BJ (cell line): ENCODE measurements at regions not wholly inside any gene's neighbourhood (a gene's known extent, or its start where the extent isn't known, plus 50 kb on each side); places are given as distances from the start of the nearest gene placed in this dataset.
"Not testable (repeated sequence)": the region's sequence is repeated elsewhere in the genome, so short reads cannot be mapped to it uniquely, and the experiment has no call there.

ENCODE experiments used
- CTCF ChIA-PET: fragments of 350-600 bp; formaldehyde crosslinking; extraction: SDS; loops from one replicate; lab custom pipeline; 2021; ENCODE audit warnings: antibody characterized with exemption, inconsistent platforms; lab: Yijun Ruan, JAX
- POLR2A ChIA-PET: fragments of 300-600 bp; sonication (Branson Sonifier 250); formaldehyde crosslinking; extraction: SDS; loops from one replicate; lab custom pipeline; 2021; ENCODE audit warnings: antibody characterized with exemption; lab: Charles Lee
- DNase-seq: peaks from one replicate; pipeline ENCODE4 v3.0.0-alpha.2; 2011; ENCODE audit warnings: low read depth
- H3K27me3 ChIP-seq: 2 replicates; pipeline ENCODE4 v1.6.0; 2011; ENCODE audit warnings: low read length; ENCODE audit not compliant: control insufficient read depth, insufficient read depth
- H3K36me3 ChIP-seq: 2 replicates; pipeline ENCODE4 v1.5.1; 2011; ENCODE audit warnings: low read length; ENCODE audit not compliant: control insufficient read depth, insufficient read depth
- H3K4me3 ChIP-seq: 2 replicates; pipeline ENCODE4 v1.5.1; 2011; ENCODE audit warnings: low read depth, mild to moderate bottlenecking, control low read depth, low read length
- TF ChIP-seq, protein P1 (sequence below): IDR thresholded peaks from 2 replicates; pipeline ENCODE4 v1.5.1; 2011; ENCODE audit warnings: low read depth, mild to moderate bottlenecking, control low read depth, inconsistent platforms, low read length, moderate library complexity; ENCODE audit not compliant: insufficient read depth

DNA sequence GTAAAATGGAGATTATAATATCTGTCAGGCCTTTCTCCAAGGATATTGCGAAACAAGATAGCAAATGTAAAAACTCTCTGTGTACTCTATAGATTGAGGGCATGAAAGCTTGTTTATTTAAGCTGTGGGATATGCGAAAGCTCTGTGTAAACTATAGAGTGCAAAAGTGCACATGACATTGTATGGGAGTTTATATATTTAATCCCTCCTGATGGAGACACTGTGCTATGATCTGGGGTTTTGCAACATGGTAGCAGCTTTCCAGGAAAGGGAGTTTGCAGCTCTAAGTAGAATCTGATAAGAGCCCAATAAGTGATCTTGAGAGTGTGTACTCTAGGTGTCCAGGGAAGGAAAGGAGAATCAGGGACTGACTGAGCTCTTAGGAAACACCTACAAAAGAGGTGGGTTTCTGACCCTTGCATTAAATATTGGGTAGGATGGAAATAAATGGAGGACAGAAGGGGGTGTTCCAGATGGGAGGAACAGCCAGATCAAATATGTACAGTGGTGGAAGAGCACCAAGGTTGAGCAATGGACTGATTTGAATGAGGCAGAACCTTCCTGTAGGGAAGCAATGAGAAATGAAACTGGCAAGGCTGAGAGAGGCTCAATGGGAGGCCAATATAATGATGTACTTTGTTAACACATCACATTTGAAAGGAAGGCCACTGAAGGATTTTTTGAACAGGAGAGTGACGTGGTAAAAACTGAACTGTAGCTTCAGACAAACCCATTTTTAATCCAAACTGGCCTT, 450.1 kb downstream of the GJA1 start:
- TF ChIP-seq, protein P1, sequence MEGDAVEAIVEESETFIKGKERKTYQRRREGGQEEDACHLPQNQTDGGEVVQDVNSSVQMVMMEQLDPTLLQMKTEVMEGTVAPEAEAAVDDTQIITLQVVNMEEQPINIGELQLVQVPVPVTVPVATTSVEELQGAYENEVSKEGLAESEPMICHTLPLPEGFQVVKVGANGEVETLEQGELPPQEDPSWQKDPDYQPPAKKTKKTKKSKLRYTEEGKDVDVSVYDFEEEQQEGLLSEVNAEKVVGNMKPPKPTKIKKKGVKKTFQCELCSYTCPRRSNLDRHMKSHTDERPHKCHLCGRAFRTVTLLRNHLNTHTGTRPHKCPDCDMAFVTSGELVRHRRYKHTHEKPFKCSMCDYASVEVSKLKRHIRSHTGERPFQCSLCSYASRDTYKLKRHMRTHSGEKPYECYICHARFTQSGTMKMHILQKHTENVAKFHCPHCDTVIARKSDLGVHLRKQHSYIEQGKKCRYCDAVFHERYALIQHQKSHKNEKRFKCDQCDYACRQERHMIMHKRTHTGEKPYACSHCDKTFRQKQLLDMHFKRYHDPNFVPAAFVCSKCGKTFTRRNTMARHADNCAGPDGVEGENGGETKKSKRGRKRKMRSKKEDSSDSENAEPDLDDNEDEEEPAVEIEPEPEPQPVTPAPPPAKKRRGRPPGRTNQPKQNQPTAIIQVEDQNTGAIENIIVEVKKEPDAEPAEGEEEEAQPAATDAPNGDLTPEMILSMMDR, result no peak
- Histone ChIP-seq H3K4me3 (no peak overlapping the region), H3K27me3 (no peaks in the 10 kb centered on the region), H3K36me3 (no peaks in the 10 kb centered on the region)
- CTCF ChIA-PET, result interaction anchor here (1.3 to 1.4 kb wide), 2 partner anchors 45 to 148 kb away, joined by 3 read pairs; no protein-coding TSS in a partner anchor
- no peak for DNase-seq
- POLR2A ChIA-PET, result no interaction called here

DNA sequence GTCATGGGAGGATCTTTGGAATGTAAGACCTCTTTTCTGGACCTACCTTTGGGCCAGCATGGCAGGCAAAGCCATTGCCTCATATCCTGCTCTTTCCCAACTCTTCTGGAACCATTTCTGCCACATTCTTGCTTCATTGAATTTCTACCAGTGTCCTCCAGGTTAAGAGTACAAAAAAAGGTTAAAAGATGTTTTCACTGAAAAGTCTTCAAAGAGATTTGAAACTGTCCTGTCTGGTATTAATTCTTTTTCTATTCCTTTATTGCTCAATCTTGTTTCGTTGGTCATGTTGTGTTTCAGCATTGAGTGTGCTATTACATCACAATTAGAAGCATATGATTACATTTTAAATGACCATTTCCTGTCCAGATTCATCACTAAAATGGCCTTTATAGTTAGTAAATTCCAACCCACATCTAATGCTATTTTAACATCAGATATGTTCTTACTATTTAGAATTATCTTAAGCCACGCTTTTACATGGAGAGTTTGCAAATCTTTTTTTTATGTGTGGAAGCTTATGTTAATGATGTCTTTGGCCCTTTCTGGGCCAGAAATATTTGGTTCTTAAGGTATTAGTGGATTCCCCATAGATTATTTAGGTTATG, 450.9 kb downstream of the GJA1 start:
- H3K27me3 ChIP-seq, result no peaks in the 10 kb centered on the region
- TF ChIP-seq, protein P1, result no peak
- H3K36me3 ChIP-seq, result no peaks in the 10 kb centered on the region
- CTCF ChIA-PET, result no interaction called here
- POLR2A ChIA-PET, result no interaction called here
- DNase-seq, result peak; percentile 85
- no peak overlapping the region for H3K4me3 ChIP-seq

GRCh38 chr6:121887724-121888123, 452.3 kb downstream of the GJA1 start:
- ChIA-PET POLR2A (no interaction called here), CTCF (no interaction called here)
- TF ChIP-seq, protein P1, result no peak
- no peak for DNase-seq
- no peaks in the 10 kb centered on the region for H3K36me3 ChIP-seq
- H3K4me3 ChIP-seq, result no peak overlapping the region
- H3K27me3 ChIP-seq, result no peaks in the 10 kb centered on the region

DNA sequence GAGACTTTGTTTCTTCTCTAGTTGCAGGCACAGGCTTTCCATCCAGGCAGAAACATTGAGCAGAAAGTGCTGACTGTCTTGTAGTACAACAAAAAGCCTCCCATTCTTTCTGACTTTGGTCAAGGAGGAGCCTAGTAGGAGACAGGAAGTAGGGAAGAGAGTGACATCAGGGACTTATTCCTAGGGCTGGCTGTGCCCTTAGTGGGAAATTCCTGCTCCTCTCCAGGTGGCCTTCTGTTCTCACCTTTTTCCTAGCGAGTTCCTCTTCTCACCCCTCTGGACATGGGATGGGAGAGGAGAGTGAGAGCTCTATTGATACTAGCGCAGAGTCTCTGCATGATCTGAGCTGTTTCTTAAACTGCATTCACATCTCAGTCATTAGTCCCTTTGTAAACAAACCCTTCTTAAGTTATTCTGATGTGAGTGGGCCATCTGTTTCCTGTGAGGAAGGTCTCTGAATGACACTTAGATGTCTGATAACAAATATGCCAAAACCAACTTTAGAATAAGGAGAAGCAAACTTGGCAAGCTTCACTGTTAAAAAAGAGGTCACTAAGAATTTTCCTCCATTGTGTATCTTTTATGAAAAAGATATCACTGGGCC, 455.0 kb downstream of the GJA1 start:
- no peak overlapping the region for H3K4me3 ChIP-seq
- ChIA-PET POLR2A (no interaction called here), CTCF (no interaction called here)
- H3K27me3 ChIP-seq, result no peaks in the 10 kb centered on the region
- TF ChIP-seq, protein P1, result no peak
- no peaks in the 10 kb centered on the region for H3K36me3 ChIP-seq
- DNase-seq, result no peak

DNA sequence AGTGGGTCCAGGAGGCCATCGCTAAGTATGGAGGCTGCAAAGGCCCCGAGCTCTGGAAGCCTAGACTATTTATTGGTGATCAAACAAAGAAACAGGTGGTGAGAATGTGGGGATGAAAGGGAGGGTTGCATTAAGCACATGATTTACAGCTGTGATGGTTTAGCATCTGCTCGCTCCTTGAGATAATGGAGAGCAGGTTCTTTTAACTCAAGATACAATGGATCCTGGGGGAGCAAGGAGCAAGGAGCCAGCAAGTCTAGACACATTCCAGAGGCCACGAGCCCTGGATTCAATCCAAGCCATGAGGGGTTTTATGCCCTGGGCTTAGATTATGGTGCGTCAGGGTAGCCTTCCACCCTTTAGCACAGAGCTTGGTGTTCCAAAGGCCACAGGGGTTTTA, 460.3 kb downstream of the GJA1 start:
- POLR2A ChIA-PET, H3K4me3 ChIP-seq, DNase-seq, H3K27me3 ChIP-seq, CTCF ChIA-PET, H3K36me3 ChIP-seq: not testable (repeated sequence)
